CD4-positive, alpha-beta T cell treated with Interleukin-17A for 4 hours (primary cell): ENCODE measurements at regions not wholly inside any gene's neighbourhood (a gene's known extent, or its start where the extent isn't known, plus 50 kb on each side); places are given as distances from the start of the nearest gene placed in this dataset.
"Not testable (repeated sequence)": the region's sequence is repeated elsewhere in the genome, so short reads cannot be mapped to it uniquely, and the experiment has no call there.

ENCODE experiments used
- DNase-seq: peaks from one replicate; pipeline ENCODE4 v3.0.0-alpha.2; 2020; ENCODE audit warnings: mixed read lengths

DNA sequence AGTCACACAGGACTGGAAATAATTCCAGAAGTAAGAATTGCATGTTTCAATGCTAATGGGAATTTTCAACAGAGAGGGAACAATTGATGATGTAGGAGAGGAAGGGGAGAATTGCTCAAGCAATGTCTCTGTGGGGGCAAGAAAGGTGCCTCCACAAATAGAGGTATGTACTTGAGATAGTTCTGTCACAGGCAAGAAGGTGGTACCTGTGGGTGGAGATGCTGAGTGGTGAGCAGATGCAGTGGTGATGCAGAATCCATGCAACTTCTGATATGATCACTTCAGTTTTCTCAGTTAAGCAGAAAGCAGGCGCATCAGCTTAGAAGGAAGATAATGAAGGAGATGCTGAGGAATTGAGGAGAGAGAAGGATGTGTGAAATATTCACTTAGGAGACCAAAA lies 55.1 kb upstream of the SEC24B start:
- DNase-seq = no peak

DNA sequence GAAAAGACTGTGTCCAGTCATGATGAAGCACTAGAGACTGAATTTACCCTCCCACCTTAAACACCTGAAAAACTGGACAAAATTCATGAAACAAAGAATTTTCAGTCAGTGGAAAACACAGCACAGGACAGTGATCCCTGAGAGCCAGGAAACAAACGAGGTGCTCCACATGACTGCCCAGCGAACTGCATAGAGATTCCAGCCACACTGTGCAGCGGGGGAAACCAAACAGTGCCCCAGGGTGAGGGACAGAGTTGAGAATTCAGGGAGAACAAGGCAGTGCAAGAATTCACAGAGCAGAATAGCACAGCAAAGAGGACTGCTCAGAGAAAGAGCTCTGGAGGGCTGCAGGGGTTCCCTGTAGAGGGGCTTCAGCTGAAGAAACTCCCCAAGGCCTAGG lies 55.5 kb upstream of the SEC24B start:
- no peak for DNase-seq

DNA sequence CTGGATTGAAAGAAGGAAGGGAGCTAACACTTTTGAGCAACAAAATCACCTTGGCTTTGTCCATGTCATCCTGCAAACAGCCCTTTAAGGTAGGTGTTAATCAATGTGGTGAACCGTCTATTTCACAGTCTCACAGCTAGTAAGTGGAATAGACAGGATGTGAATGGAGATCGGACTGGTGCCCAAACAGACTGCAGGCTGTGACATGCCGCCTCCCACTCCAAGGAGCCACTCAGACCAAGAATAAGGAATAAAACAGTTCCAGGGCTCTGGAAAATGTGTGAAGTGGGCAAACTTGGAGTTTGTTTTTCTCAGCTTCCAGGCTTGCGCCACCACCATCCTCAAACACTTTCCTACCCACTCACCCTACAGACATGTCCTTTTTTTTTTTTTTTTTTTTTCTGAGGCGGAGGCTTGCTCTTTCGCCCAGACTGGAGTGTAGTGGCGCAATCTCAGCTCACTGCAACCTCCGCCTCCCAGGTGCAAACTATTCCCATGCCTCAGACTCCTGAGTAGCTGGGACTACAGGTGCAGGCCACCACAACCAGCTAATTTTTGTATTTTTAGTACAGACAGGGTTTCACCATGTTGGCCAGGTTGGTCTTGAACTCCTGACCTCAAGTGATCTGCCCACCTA lies 57.7 kb upstream of the SEC24B start:
- DNase-seq = no peak

DNA sequence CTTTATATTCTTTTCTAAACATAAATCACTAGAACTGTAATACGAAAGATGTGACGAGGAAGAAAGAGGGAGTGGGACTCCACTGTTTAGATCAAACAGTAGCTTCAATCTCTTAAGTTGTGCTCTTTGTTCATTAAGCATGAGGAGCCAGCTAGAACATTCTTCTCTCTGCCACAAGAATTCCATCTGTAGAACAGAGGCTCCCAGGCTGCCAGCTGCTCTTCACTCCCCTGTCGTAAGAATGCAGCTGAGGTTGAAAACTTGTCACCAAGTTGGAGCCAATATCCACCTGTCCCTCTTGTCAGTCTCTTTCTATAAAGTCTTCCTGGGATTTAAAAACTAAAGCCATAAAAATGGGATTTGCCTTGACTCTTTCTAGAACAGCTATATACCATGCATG lies 65.0 kb upstream of the SEC24B start:
- no peak for DNase-seq

DNA sequence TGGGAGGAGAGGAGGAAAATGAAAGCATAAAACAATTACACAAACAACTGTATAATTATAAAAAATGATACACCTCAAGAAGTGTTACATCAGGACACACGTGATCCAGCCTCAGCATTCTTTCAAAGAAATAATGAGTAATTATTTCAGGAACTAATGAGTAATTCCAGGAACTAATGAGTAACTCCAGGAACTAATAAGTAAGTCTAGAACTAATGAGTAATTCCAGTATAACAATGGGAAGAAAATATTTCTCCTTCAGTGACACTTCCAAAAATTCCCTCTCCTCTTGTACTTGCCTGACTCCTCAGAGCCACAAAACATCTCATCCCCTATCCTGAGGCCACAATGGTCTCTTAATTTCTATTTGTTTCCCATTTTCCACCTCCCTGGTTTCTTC lies 63.5 kb upstream of the COL25A1 start:
- no peak for DNase-seq

DNA sequence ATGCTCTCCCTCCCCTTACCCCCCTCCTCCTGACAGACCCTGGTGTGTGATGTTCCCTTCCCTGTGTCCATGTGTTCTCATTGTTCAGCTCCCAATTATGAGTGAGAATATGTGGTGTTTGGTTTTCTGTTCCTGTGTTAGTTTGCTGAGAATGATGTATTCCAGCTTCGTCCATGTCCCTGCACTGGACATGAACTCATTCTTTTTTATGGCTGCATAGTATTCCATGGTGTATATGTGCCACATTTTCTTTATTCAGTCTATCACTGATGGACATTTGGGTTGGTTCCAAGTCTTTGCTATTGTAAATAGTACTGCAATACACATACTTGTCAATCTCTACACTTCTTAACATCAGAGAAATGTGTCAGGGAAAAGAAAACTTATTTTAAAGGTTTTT lies 62.8 kb upstream of the COL25A1 start:
- DNase-seq = not testable (repeated sequence)

DNA sequence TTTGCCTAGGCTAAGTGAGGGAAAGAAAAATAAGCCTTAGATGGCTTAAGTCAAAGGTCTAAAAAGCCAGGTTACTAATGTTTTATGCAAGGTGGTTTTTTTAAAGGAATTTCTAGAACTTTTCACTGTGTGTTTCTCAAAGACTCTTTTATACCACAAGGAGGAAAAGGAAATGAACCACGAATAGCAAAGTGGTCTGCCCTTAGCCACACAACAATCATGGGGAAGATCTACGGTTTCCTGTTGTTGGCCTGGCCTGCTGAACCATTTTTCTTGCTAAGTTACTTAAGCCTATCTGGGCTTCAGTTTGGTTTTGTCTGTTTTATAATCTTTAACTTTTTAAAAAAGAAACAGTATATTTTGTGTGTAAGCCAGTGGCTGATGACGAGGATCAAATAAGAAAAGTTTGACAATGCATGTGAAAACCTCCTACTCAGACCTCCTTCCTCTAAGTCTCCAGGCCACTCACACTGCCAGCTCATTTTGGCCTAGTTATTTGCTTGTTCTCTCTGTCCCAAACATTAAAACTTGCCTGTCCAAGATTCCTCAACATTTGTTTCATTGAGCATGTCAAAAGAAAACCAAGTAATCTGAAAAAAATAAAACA lies 56.7 kb upstream of the COL25A1 start:
- DNase-seq = peak; percentile 5

DNA sequence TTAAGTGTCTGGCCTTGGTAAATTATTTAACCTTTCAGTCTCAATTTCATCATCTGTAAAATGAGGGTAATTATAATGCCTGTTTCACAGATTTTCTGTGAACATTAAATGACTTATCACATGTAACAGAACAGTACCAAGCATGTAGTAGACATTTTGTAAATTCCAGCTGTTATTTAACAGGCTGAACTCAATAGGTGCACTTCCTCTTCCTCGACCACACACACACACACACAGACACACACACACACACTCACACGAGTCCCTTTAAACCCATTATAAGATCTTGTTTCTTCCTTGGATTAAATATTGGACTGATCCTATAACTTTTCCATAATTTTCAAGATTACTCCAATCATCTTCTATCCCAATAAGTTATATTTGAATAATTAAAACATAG lies 53.4 kb upstream of the COL25A1 start:
- no peak for DNase-seq

DNA sequence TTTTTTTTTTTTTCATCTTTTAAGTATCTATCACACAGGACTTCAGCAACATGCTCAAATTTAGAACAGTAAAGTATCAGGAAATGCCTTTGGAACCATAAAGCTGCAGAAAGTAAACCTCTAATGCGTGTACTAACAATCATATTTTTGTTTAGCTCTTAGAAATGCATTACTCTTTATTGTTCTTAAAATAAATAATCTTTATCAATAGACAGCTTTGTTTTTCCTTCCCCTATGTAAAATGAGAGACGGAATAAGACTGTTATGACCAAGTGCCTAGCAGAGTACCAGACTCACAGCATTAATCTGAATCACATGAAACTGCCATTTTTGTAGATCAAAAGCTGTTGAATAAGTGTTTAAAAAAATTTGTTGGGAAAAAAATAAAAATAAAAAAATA lies 50.5 kb upstream of the COL25A1 start:
- no peak for DNase-seq
